SK-N-SH treated with all-trans-retinoic acid at 6 μM for 48 hours (cell line): ENCODE measurements at regions not wholly inside any gene's neighbourhood (a gene's known extent, or its start where the extent isn't known, plus 50 kb on each side); places are given as distances from the start of the nearest gene placed in this dataset.

ENCODE experiments used
- ATAC-seq: fragments of 200-7000 bp; cut with Tn5 transposase; 3 replicates; pipeline ENCODE4 v1.9.1; 2020; ENCODE audit warnings: mild to moderate bottlenecking, moderate library complexity
- ARNTL ChIP-seq: fragments of 450-650 bp; formaldehyde crosslinking; IDR thresholded peaks from 2 replicates; pipeline ENCODE4 v1.5.0; 2020; ENCODE audit warnings: low read depth, mild to moderate bottlenecking, moderate library complexity, borderline replicate concordance
- BACH2 ChIP-seq: fragments of 250-450 bp; sonication (Bioruptor Pico); IDR thresholded peaks from 2 replicates; pipeline ENCODE4 v1.9.0; 2021; ENCODE audit warnings: mild to moderate bottlenecking, borderline replicate concordance
- GLIS3 ChIP-seq: fragments of 250-450 bp; sonication (Bioruptor Pico); IDR thresholded peaks from 2 replicates; pipeline ENCODE4 v1.5.0; 2020; ENCODE audit warnings: mild to moderate bottlenecking, moderate library complexity
- ISL1 ChIP-seq: fragments of 250-450 bp; sonication (Bioruptor Pico); IDR thresholded peaks from 2 replicates; pipeline ENCODE4 v2.1.2; 2022; ENCODE audit warnings: mild to moderate bottlenecking, moderate library complexity
- PPARA ChIP-seq: fragments of 250-450 bp; sonication (Bioruptor Pico); IDR thresholded peaks from 2 replicates; pipeline ENCODE4 v1.5.0; 2020; ENCODE audit warnings: mild to moderate bottlenecking, borderline replicate concordance
- RARB ChIP-seq: fragments of 250-450 bp; sonication (Bioruptor Pico); IDR thresholded peaks from 2 replicates; pipeline ENCODE4 v1.8.0; 2021; ENCODE audit warnings: mild to moderate bottlenecking, moderate library complexity
- SNAI2 ChIP-seq: fragments of 250-450 bp; sonication (Bioruptor Pico); IDR thresholded peaks from 2 replicates; pipeline ENCODE4 v1.5.0; 2020; ENCODE audit warnings: mild to moderate bottlenecking, moderate library complexity
- TOX ChIP-seq: fragments of 250-450 bp; sonication (Bioruptor Pico); IDR thresholded peaks from 2 replicates; pipeline ENCODE4 v1.8.0; 2021; ENCODE audit warnings: mild to moderate bottlenecking, moderate library complexity, borderline replicate concordance
- ZC3H10 ChIP-seq: fragments of 250-450 bp; sonication (Bioruptor Pico); IDR thresholded peaks from 2 replicates; pipeline ENCODE4 v1.5.1; 2021; ENCODE audit warnings: mild to moderate bottlenecking, moderate library complexity
- ZFP3 ChIP-seq: fragments of 250-450 bp; sonication (Bioruptor Pico); IDR thresholded peaks from 2 replicates; pipeline ENCODE4 v1.5.0; 2020; ENCODE audit warnings: mild to moderate bottlenecking, moderate library complexity
- ZNF565 ChIP-seq: fragments of 450-650 bp; formaldehyde crosslinking; conservative IDR thresholded peaks from 2 replicates; pipeline ENCODE4 v1.5.0; 2020; ENCODE audit warnings: low read depth, mild to moderate bottlenecking, moderate library complexity
- ZNF70 ChIP-seq: fragments of 450-650 bp; formaldehyde crosslinking; IDR thresholded peaks from 2 replicates; pipeline ENCODE4 v1.5.0; 2020; ENCODE audit warnings: mild to moderate bottlenecking, moderate library complexity
- ZNF8 ChIP-seq: fragments of 450-650 bp; formaldehyde crosslinking; IDR thresholded peaks from 2 replicates; pipeline ENCODE4 v1.5.0; 2020; ENCODE audit warnings: mild to moderate bottlenecking, moderate library complexity
- TF ChIP-seq, protein P1 (sequence below): fragments of 250-450 bp; sonication (Bioruptor Pico); IDR thresholded peaks from 2 replicates; pipeline ENCODE4 v1.5.1; 2021; ENCODE audit warnings: mild to moderate bottlenecking, moderate library complexity
- TF ChIP-seq, protein P2 (sequence below): fragments of 250-450 bp; sonication (Bioruptor Pico); IDR thresholded peaks from 2 replicates; pipeline ENCODE4 v1.8.0; 2020; ENCODE audit warnings: mild to moderate bottlenecking, moderate library complexity, borderline replicate concordance
- TF ChIP-seq, protein P3 (sequence below): fragments of 250-450 bp; sonication (Bioruptor Pico); IDR thresholded peaks from 2 replicates; pipeline ENCODE4 v1.5.1; 2020; ENCODE audit warnings: low read depth, mild to moderate bottlenecking, moderate library complexity
- TF ChIP-seq, protein P4 (sequence below): fragments of 250-450 bp; sonication (Bioruptor Pico); IDR thresholded peaks from 2 replicates; pipeline ENCODE4 v1.8.0; 2021; ENCODE audit warnings: low read depth, mild to moderate bottlenecking, moderate library complexity, borderline replicate concordance
- TF ChIP-seq, protein P5 (sequence below): fragments of 250-450 bp; sonication (Bioruptor Pico); IDR thresholded peaks from 2 replicates; pipeline ENCODE4 v1.5.0; 2020; ENCODE audit warnings: mild to moderate bottlenecking, moderate library complexity

DNA sequence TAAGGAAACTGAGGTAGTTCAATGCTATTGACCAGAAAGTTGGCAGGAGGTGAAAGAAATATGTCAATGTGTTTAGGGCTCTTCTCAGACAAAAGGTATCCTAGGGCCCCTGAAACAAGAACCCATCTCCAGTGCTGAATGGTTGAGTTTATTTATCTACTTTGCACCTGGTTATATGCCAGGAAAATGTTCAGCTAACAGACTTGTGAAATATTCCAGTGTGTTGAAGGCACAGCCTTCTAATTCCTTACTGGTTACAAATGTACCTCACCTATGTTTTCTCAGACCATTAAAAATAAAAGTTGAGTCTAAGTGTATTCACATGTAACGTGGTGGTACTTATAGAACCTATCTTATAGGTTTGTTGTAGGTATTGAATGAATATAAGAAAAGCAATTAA, 511.7 kb upstream of the SEL1L start:
- no peak for ATAC-seq
- TF ChIP-seq, protein P1, sequence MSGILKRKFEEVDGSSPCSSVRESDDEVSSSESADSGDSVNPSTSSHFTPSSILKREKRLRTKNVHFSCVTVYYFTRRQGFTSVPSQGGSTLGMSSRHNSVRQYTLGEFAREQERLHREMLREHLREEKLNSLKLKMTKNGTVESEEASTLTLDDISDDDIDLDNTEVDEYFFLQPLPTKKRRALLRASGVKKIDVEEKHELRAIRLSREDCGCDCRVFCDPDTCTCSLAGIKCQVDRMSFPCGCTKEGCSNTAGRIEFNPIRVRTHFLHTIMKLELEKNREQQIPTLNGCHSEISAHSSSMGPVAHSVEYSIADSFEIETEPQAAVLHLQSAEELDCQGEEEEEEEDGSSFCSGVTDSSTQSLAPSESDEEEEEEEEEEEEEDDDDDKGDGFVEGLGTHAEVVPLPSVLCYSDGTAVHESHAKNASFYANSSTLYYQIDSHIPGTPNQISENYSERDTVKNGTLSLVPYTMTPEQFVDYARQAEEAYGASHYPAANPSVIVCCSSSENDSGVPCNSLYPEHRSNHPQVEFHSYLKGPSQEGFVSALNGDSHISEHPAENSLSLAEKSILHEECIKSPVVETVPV (CRISPR knock-in tag), result no peak

DNA sequence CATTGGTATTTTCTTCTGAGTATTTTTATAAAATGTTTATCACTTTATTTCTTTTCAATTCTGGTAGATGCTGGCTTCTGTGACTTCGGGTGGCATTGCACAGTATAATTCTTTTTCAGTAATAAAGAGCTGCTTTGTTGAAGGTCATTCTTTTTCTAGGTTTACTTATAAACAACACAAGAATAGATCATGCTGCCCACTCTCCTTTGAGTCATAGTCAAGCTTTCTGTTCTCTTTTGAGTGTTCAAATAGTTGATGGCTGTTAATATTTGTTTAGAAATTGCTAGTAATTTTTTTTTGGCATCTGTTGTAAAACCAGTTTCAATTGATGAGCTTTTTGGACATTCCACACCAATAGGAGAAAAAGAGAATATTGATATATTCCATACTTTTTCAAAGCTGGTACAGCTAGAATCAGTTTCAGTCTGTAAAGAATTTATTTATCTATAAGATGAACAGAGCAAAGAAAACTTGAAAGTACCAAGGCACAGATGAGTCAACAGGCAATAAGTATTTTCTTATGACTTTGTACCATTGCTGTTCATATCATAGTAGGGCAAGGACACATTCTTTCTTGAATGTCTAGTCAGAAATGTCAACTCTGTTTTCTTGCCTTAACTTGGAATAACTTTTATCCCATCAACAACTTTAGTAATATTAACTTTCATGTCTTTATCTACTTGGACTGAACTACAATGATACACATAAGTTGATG, 513.0 kb upstream of the SEL1L start:
- no peak for ATAC-seq
- no peak for TF ChIP-seq ZNF565 (CRISPR knock-in tag)
- no peak for TF ChIP-seq PPARA (CRISPR knock-in tag)
- no peak for TF ChIP-seq ISL1
- no peak for TF ChIP-seq ZC3H10 (CRISPR knock-in tag)
- TF ChIP-seq, protein P2, sequence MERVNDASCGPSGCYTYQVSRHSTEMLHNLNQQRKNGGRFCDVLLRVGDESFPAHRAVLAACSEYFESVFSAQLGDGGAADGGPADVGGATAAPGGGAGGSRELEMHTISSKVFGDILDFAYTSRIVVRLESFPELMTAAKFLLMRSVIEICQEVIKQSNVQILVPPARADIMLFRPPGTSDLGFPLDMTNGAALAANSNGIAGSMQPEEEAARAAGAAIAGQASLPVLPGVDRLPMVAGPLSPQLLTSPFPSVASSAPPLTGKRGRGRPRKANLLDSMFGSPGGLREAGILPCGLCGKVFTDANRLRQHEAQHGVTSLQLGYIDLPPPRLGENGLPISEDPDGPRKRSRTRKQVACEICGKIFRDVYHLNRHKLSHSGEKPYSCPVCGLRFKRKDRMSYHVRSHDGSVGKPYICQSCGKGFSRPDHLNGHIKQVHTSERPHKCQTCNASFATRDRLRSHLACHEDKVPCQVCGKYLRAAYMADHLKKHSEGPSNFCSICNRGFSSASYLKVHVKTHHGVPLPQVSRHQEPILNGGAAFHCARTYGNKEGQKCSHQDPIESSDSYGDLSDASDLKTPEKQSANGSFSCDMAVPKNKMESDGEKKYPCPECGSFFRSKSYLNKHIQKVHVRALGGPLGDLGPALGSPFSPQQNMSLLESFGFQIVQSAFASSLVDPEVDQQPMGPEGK (CRISPR knock-in tag), result no peak
- TF ChIP-seq, all 23 proteins: peak for 0

DNA sequence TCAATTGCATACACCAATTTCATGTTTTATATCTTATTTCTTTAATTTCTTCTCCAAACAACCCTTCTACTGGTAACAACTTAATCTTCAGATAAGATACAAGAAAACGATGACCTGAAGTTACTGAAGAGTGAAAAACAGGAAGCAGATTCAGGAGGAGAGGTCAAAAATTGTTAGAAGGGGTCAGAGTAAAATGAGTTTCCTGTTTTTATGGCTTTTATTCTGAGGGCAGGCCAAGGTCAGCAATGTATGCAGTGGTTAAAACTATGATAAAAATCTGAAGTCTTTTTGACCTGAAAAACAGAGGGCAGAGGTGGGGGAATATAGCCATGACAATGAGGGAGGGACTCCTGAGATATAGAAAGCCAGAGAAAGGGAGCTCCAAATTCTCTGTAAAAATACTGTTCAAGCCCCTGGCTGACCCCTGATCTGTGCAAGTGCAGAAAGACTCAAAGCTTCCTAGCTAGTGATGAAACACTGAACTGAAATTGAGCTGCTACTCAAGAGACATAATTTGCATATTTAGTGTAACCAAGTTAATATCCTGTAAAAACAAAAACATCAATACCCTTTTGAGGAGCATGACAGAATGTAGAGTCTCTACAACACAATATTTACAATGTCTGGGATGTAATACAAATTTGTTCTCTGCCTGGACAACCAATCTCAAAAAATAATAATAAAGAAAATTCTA, 514.3 kb upstream of the SEL1L start:
- ATAC-seq, result no peak
- TF ChIP-seq, protein P2 (CRISPR knock-in tag), result no peak
- TF ChIP-seq ZC3H10 (CRISPR knock-in tag) (no peak), RARB (CRISPR knock-in tag) (no peak), ZFP3 (CRISPR knock-in tag) (no peak), SNAI2 (CRISPR knock-in tag) (no peak), GLIS3 (no peak), ZNF8 (CRISPR knock-in tag) (no peak), ZNF565 (CRISPR knock-in tag) (no peak), ZNF70 (no peak), ISL1 (no peak), PPARA (CRISPR knock-in tag) (no peak), TOX (CRISPR knock-in tag) (no peak), BACH2 (CRISPR knock-in tag) (no peak), ARNTL (CRISPR knock-in tag) (no peak)
- TF ChIP-seq, protein P3, sequence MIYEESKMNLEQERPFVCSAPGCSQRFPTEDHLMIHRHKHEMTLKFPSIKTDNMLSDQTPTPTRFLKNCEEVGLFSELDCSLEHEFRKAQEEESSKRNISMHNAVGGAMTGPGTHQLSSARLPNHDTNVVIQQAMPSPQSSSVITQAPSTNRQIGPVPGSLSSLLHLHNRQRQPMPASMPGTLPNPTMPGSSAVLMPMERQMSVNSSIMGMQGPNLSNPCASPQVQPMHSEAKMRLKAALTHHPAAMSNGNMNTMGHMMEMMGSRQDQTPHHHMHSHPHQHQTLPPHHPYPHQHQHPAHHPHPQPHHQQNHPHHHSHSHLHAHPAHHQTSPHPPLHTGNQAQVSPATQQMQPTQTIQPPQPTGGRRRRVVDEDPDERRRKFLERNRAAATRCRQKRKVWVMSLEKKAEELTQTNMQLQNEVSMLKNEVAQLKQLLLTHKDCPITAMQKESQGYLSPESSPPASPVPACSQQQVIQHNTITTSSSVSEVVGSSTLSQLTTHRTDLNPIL (CRISPR knock-in tag), result no peak
- TF ChIP-seq, protein P4, sequence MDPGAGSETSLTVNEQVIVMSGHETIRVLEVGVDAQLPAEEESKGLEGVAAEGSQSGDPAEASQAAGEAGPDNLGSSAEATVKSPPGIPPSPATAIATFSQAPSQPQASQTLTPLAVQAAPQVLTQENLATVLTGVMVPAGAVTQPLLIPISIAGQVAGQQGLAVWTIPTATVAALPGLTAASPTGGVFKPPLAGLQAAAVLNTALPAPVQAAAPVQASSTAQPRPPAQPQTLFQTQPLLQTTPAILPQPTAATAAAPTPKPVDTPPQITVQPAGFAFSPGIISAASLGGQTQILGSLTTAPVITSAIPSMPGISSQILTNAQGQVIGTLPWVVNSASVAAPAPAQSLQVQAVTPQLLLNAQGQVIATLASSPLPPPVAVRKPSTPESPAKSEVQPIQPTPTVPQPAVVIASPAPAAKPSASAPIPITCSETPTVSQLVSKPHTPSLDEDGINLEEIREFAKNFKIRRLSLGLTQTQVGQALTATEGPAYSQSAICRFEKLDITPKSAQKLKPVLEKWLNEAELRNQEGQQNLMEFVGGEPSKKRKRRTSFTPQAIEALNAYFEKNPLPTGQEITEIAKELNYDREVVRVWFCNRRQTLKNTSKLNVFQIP, result no peak
- TF ChIP-seq, protein P1 (CRISPR knock-in tag), result no peak
- TF ChIP-seq, protein P5, sequence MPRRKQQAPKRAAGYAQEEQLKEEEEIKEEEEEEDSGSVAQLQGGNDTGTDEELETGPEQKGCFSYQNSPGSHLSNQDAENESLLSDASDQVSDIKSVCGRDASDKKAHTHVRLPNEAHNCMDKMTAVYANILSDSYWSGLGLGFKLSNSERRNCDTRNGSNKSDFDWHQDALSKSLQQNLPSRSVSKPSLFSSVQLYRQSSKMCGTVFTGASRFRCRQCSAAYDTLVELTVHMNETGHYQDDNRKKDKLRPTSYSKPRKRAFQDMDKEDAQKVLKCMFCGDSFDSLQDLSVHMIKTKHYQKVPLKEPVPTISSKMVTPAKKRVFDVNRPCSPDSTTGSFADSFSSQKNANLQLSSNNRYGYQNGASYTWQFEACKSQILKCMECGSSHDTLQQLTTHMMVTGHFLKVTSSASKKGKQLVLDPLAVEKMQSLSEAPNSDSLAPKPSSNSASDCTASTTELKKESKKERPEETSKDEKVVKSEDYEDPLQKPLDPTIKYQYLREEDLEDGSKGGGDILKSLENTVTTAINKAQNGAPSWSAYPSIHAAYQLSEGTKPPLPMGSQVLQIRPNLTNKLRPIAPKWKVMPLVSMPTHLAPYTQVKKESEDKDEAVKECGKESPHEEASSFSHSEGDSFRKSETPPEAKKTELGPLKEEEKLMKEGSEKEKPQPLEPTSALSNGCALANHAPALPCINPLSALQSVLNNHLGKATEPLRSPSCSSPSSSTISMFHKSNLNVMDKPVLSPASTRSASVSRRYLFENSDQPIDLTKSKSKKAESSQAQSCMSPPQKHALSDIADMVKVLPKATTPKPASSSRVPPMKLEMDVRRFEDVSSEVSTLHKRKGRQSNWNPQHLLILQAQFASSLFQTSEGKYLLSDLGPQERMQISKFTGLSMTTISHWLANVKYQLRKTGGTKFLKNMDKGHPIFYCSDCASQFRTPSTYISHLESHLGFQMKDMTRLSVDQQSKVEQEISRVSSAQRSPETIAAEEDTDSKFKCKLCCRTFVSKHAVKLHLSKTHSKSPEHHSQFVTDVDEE (CRISPR knock-in tag), result no peak
